HL-60 (cell line): ENCODE measurements at regions not wholly inside any gene's neighbourhood (a gene's known extent, or its start where the extent isn't known, plus 50 kb on each side); places are given as distances from the start of the nearest gene placed in this dataset.

Source experiments
- CTCF ChIP-seq: IDR thresholded peaks from one replicate; pipeline ENCODE4 v1.5.1; 2011; ENCODE audit warnings: low read length, control low read depth, inconsistent platforms; ENCODE audit not compliant: insufficient read depth
- GABPA ChIP-seq: IDR thresholded peaks from 2 replicates; pipeline ENCODE4 v1.6.1; 2012; ENCODE audit warnings: low read depth
- POLR2AphosphoS5 ChIP-seq: IDR thresholded peaks from 2 replicates; pipeline ENCODE4 v1.6.1; 2012; ENCODE audit warnings: low read depth
- SPI1 ChIP-seq: IDR thresholded peaks from 2 replicates; pipeline ENCODE4 v1.6.1; 2012; ENCODE audit warnings: low read depth, mild to moderate bottlenecking, borderline replicate concordance
- TF ChIP-seq, protein P1 (sequence below): IDR thresholded peaks from 2 replicates; pipeline ENCODE4 v1.6.1; 2012; ENCODE audit warnings: low read depth; ENCODE audit not compliant: insufficient replicate concordance

- TF ChIP-seq CTCF (no peak), SPI1 (no peak), POLR2AphosphoS5 (no peak), GABPA (no peak)
- TF ChIP-seq, protein P1, sequence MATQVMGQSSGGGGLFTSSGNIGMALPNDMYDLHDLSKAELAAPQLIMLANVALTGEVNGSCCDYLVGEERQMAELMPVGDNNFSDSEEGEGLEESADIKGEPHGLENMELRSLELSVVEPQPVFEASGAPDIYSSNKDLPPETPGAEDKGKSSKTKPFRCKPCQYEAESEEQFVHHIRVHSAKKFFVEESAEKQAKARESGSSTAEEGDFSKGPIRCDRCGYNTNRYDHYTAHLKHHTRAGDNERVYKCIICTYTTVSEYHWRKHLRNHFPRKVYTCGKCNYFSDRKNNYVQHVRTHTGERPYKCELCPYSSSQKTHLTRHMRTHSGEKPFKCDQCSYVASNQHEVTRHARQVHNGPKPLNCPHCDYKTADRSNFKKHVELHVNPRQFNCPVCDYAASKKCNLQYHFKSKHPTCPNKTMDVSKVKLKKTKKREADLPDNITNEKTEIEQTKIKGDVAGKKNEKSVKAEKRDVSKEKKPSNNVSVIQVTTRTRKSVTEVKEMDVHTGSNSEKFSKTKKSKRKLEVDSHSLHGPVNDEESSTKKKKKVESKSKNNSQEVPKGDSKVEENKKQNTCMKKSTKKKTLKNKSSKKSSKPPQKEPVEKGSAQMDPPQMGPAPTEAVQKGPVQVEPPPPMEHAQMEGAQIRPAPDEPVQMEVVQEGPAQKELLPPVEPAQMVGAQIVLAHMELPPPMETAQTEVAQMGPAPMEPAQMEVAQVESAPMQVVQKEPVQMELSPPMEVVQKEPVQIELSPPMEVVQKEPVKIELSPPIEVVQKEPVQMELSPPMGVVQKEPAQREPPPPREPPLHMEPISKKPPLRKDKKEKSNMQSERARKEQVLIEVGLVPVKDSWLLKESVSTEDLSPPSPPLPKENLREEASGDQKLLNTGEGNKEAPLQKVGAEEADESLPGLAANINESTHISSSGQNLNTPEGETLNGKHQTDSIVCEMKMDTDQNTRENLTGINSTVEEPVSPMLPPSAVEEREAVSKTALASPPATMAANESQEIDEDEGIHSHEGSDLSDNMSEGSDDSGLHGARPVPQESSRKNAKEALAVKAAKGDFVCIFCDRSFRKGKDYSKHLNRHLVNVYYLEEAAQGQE, result no peak
These were observed 413.2 kb downstream of the EFNB2 start for GRCh38 chr13:106122234-106122633.
